Fibroblast of pulmonary artery (primary cell): ENCODE measurements at regions not wholly inside any gene's neighbourhood (a gene's known extent, or its start where the extent isn't known, plus 50 kb on each side); places are given as distances from the start of the nearest gene placed in this dataset.

Experiments used
- DNase-seq: peaks from one replicate; pipeline ENCODE4 v3.0.0-alpha.2; 2010; ENCODE audit warnings: low read depth
- H3K4me3 ChIP-seq: replicated peaks from 2 replicates; pipeline ENCODE4 v1.5.1; 2011; ENCODE audit warnings: low read depth, mild to moderate bottlenecking, control low read depth, low read length, moderate library complexity
- TF ChIP-seq, protein P1 (sequence below): IDR thresholded peaks from 2 replicates; pipeline ENCODE4 v1.5.1; 2011; ENCODE audit warnings: mild to moderate bottlenecking, control low read depth, low read length, inconsistent platforms; ENCODE audit errors: missing control alignments

DNA sequence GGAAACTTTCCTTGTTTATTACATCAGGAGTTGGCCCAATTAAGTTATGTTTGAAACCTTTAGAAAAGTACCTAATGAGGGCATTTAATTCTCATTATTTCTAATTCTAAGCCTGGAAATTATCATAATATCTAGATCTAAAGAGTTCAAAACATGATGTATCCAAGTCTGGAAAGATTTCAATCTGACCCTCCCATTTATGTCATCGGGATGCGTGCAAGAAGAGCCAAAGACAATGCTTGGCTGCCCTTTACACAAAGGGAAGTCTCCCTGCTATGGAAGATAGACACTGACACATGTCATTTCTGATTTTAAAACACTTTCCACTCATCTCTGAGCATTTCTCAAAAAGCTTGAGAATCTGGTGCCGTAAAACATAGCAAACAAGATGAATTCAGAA is 222.4 kb downstream of the ANTXR2 start:
- no peak overlapping the region for H3K4me3 ChIP-seq
- no peak for DNase-seq
- TF ChIP-seq, protein P1, sequence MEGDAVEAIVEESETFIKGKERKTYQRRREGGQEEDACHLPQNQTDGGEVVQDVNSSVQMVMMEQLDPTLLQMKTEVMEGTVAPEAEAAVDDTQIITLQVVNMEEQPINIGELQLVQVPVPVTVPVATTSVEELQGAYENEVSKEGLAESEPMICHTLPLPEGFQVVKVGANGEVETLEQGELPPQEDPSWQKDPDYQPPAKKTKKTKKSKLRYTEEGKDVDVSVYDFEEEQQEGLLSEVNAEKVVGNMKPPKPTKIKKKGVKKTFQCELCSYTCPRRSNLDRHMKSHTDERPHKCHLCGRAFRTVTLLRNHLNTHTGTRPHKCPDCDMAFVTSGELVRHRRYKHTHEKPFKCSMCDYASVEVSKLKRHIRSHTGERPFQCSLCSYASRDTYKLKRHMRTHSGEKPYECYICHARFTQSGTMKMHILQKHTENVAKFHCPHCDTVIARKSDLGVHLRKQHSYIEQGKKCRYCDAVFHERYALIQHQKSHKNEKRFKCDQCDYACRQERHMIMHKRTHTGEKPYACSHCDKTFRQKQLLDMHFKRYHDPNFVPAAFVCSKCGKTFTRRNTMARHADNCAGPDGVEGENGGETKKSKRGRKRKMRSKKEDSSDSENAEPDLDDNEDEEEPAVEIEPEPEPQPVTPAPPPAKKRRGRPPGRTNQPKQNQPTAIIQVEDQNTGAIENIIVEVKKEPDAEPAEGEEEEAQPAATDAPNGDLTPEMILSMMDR = no peak

DNA sequence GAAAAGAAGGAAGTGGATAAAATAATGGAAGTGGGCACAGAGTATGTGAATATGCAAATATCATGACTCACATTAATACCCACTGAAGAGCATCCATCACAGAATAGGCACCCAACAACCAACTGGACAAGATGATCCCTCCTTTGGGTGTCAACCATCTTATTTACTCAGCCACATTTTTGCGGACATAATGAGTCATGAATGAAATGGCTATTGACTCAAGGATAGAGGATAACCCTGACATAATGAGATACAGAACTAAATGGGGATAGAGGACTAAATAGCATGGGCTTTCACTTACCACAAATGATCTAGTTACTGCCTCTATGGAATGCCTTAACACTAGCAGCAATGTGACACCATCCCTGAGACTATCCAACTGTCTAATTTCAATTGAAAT is 224.7 kb downstream of the ANTXR2 start:
- no peak overlapping the region for H3K4me3 ChIP-seq
- TF ChIP-seq, protein P1 = no peak
- DNase-seq = no peak

DNA sequence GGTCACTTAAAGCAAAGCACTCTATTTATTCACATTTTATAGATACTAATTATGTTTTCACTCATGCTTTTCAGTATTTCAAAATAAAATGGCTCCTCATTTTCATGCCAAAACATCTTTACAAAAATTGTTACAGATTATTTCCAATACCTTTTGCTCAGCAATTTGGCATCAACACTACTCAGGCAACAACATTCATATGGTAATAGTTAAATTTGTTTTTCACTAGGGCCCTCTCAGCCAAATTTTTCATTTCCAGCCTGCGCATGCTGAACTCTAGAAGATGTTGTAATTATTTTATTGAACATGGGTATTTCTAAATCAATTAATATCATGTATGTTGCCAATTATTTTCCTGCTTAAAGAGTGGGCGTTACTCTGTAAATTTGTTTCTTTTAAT is 225.6 kb downstream of the ANTXR2 start:
- H3K4me3 ChIP-seq = no peak overlapping the region
- TF ChIP-seq, protein P1 = no peak
- DNase-seq = no peak

DNA sequence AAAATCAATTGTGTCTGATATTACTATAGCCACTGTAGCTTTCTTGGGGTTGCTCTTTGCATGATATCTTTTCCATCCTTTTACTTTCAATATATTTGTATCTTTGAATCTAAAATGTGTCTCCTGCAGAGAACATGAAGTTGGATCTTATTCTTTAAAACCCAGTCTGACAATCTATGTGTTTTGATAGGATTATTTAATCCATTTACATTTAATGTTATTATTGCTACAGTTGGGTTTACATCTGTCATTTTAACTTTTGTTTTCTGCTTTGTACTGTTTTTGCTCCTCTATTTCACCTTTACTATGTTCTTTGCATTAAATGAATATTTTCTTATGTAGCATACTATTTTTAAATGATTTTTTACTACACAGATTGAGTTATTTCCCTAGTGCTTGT is 230.9 kb downstream of the ANTXR2 start:
- H3K4me3 ChIP-seq = no peak overlapping the region
- TF ChIP-seq, protein P1 = no peak
- DNase-seq = no peak

- H3K4me3 ChIP-seq = no peak overlapping the region
- DNase-seq = no peak
- TF ChIP-seq, protein P1 = no peak
Observed at GRCh38 chr4:79833857-79834256, 239.2 kb downstream of the ANTXR2 start.

- TF ChIP-seq, protein P1 = no peak
- no peak overlapping the region for H3K4me3 ChIP-seq
- DNase-seq = no peak
Observed at GRCh38 chr4:79831701-79832514, 241.1 kb downstream of the ANTXR2 start.

GRCh38 chr4:79831119-79831528 is 241.9 kb downstream of the ANTXR2 start:
- TF ChIP-seq, protein P1 = no peak

More at GRCh38 chr4:79831119-79831528, 241.9 kb downstream of the ANTXR2 start:
- DNase-seq = no peak
- H3K4me3 ChIP-seq = no peak overlapping the region
